OCI-LY1 (cell line): ENCODE measurements at regions not wholly inside any gene's neighbourhood (a gene's known extent, or its start where the extent isn't known, plus 50 kb on each side); places are given as distances from the start of the nearest gene placed in this dataset.
"Not testable (repeated sequence)": the region's sequence is repeated elsewhere in the genome, so short reads cannot be mapped to it uniquely, and the experiment has no call there.

Experiments
- H2AFZ ChIP-seq: fragments of 200-600 bp; sonication (generic), shearing (Covaris generic); 2 replicates; pipeline ENCODE4 v1.6.0; 2014; ENCODE audit warnings: antibody characterized with exemption, mild to moderate bottlenecking, low read length
- H3F3A ChIP-seq: fragments of 200-600 bp; sonication (generic), shearing (Covaris generic); 2 replicates; pipeline ENCODE4 v1.6.0; 2014; ENCODE audit warnings: mild to moderate bottlenecking, antibody characterized with exemption, low read length, moderate library complexity; ENCODE audit not compliant: insufficient read depth
- H3K27ac ChIP-seq: fragments of 200-600 bp; sonication (generic); 2 replicates; pipeline ENCODE4 v1.5.1; 2014; ENCODE audit warnings: low read length, mixed run types, mild to moderate bottlenecking, low read depth; ENCODE audit not compliant: poor library complexity, severe bottlenecking
- H3K27me3 ChIP-seq: fragments of 200-600 bp; sonication (generic); 2 replicates; pipeline ENCODE4 v1.6.0; 2014; ENCODE audit warnings: antibody characterized with exemption, mild to moderate bottlenecking, low read length, moderate library complexity; ENCODE audit not compliant: insufficient read depth
- H3K36me3 ChIP-seq: fragments of 200-600 bp; sonication (generic); 2 replicates; pipeline ENCODE4 v1.6.1; 2014; ENCODE audit warnings: mild to moderate bottlenecking, antibody characterized with exemption, low read length, moderate library complexity, mixed read lengths; ENCODE audit not compliant: insufficient read depth
- H3K4me1 ChIP-seq: fragments of 200-600 bp; sonication (generic); 2 replicates; pipeline ENCODE4 v1.5.1; 2014; ENCODE audit warnings: mild to moderate bottlenecking, low read length, moderate library complexity; ENCODE audit not compliant: insufficient read depth, severe bottlenecking
- H3K4me2 ChIP-seq: fragments of 200-600 bp; sonication (generic), shearing (Covaris generic); 2 replicates; pipeline ENCODE4 v1.6.1; 2014; ENCODE audit warnings: low read length
- H3K4me3 ChIP-seq: fragments of 200-600 bp; sonication (generic); 2 replicates; pipeline ENCODE4 v1.5.1; 2014; ENCODE audit warnings: low read length, low read depth, mild to moderate bottlenecking, mixed read lengths; ENCODE audit not compliant: poor library complexity, severe bottlenecking
- H3K79me2 ChIP-seq: fragments of 200-600 bp; shearing (Covaris generic); 2 replicates; pipeline ENCODE4 v1.6.1; 2016; ENCODE audit warnings: mixed run types, low read length, mixed read lengths; ENCODE audit not compliant: insufficient read depth
- H3K9ac ChIP-seq: fragments of 200-600 bp; sonication (generic), shearing (Covaris generic); 2 replicates; pipeline ENCODE4 v1.6.1; 2014; ENCODE audit warnings: mild to moderate bottlenecking, low read length, mixed read lengths
- H3K9me2 ChIP-seq: fragments of 200-600 bp; sonication (generic), shearing (Covaris generic); 2 replicates; pipeline ENCODE4 v1.6.1; 2014; ENCODE audit warnings: low read depth, mild to moderate bottlenecking, low read length, mixed read lengths
- H3K9me3 ChIP-seq: fragments of 200-600 bp; shearing (Covaris generic); 2 replicates; pipeline ENCODE4 v1.6.1; 2014; ENCODE audit warnings: low read length, mixed read lengths
- H4K20me1 ChIP-seq: fragments of 200-600 bp; sonication (generic), shearing (Covaris generic); 2 replicates; pipeline ENCODE4 v1.6.0; 2016; ENCODE audit warnings: mild to moderate bottlenecking, low read length; ENCODE audit not compliant: insufficient read depth
- EZH2 ChIP-seq: fragments of 200-600 bp; sonication (generic), shearing (Covaris generic); IDR thresholded peaks from 2 replicates; pipeline ENCODE4 v1.8.0; 2017; ENCODE audit warnings: borderline replicate concordance, mixed run types, mild to moderate bottlenecking, antibody characterized with exemption, low read length, moderate library complexity, mixed read lengths
- TF ChIP-seq, protein P1 (sequence below): fragments of 200-600 bp; sonication (generic), shearing (Covaris generic); IDR thresholded peaks from 2 replicates; pipeline ENCODE4 v1.5.1; 2017; ENCODE audit warnings: mild to moderate bottlenecking, antibody characterized with exemption, low read length, moderate library complexity, mixed read lengths

DNA sequence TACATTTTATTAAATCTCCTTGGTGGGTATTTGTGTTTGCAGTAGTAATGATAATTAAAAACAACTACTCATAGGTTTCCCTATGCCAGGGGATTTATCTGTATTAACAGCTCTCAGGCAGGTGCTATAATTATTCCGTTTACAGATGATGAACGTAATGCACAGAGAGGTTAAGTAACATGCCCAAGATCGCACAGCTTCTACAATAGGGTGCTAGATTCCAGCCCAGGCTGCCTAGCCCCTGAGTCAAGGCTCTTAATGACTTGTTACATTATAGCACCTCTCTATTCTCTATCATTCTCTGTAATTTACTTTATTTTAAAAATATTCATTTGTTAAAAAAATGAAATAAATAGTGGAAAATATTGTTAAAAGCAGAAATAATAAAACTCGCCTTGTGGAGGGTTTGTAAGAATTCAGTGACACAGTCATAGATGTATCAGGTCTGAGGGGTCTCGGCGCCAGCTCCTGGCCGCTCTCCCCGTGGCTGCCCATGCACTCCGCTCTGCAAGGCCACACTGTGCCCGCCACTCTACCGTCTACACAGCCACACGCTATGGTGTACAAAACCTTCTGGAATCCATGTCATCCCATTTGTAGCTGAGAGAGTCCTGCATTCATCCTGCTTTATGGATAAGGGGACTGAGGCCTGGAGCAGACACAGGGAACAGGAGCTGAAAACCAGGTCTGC lies 562.2 kb downstream of the MATN1 start:
- H4K20me1 ChIP-seq = no peaks in the 10 kb centered on the region
- H3K9me3 ChIP-seq = no peaks in the 10 kb centered on the region
- no peaks in the 10 kb centered on the region for H3K9me2 ChIP-seq
- TF ChIP-seq EZH2 = no peak
- TF ChIP-seq, protein P1, sequence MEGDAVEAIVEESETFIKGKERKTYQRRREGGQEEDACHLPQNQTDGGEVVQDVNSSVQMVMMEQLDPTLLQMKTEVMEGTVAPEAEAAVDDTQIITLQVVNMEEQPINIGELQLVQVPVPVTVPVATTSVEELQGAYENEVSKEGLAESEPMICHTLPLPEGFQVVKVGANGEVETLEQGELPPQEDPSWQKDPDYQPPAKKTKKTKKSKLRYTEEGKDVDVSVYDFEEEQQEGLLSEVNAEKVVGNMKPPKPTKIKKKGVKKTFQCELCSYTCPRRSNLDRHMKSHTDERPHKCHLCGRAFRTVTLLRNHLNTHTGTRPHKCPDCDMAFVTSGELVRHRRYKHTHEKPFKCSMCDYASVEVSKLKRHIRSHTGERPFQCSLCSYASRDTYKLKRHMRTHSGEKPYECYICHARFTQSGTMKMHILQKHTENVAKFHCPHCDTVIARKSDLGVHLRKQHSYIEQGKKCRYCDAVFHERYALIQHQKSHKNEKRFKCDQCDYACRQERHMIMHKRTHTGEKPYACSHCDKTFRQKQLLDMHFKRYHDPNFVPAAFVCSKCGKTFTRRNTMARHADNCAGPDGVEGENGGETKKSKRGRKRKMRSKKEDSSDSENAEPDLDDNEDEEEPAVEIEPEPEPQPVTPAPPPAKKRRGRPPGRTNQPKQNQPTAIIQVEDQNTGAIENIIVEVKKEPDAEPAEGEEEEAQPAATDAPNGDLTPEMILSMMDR = no peak
- H3K27me3 ChIP-seq = no peaks in the 10 kb centered on the region
- no peaks in the 10 kb centered on the region for H3K79me2 ChIP-seq
- no peaks in the 10 kb centered on the region for H3F3A ChIP-seq
- no peak overlapping the region for H3K4me3 ChIP-seq
- H2AFZ ChIP-seq = no peak overlapping the region
- H3K9ac ChIP-seq = no peak overlapping the region
- no peaks in the 10 kb centered on the region for H3K4me1 ChIP-seq
- H3K27ac ChIP-seq = no peak overlapping the region
- H3K36me3 ChIP-seq = no peaks in the 10 kb centered on the region
- H3K4me2 ChIP-seq = no peak overlapping the region

DNA sequence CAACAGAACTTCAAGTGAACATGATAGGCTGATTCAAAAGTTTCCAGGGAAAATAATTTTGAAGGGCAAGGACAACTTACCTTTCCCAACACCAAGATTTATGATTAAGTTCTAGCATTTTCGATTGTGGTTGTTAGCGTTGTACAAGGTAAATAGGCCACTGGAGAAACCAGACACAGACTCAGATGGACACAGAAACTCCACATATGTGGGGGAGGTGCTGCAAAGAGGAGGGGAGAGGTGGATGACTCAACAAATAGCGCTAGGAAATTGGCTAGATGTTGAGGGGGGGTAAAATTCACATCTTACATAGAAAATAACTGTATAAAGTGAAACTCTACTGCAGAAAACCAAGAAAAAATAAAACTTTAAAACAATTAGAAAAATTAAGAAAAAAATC lies 564.4 kb downstream of the MATN1 start:
- Histone ChIP-seq H3K27ac (no peak overlapping the region), H2AFZ (no peak overlapping the region), H3F3A (no peaks in the 10 kb centered on the region), H3K9me2 (no peaks in the 10 kb centered on the region), H3K9ac (no peak overlapping the region), H3K4me3 (no peak overlapping the region), H4K20me1 (no peaks in the 10 kb centered on the region), H3K9me3 (no peaks in the 10 kb centered on the region), H3K27me3 (no peaks in the 10 kb centered on the region), H3K36me3 (no peaks in the 10 kb centered on the region), H3K4me1 (no peaks in the 10 kb centered on the region), H3K79me2 (no peaks in the 10 kb centered on the region), H3K4me2 (no peak overlapping the region)
- TF ChIP-seq, protein P1 = no peak
- no peak for TF ChIP-seq EZH2

DNA sequence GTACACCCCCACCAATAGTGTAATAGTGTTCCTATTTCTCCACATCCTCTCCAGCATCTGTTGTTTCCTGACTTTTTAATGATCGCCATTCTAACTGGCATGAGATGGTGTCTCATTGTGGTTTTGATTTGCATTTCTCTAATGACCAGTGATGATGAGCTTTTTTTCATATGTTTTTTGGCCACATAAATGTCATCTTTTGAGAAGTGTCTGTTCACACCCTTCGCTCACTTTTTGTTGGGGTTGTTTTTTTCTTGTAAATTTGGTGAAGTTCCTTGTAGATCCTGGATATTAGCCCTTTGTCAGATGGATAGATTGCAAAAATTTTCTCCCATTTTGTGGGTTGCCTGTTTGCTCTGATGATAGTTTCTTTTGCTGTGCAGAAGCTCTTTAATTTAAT lies 567.7 kb downstream of the MATN1 start:
- H3K9me2 ChIP-seq, H2AFZ ChIP-seq, H3K4me1 ChIP-seq, H3F3A ChIP-seq, H3K27ac ChIP-seq, H3K9me3 ChIP-seq, H3K79me2 ChIP-seq, H3K4me3 ChIP-seq, H3K9ac ChIP-seq, H3K4me2 ChIP-seq, H3K36me3 ChIP-seq, H4K20me1 ChIP-seq, H3K27me3 ChIP-seq: not testable (repeated sequence)

DNA sequence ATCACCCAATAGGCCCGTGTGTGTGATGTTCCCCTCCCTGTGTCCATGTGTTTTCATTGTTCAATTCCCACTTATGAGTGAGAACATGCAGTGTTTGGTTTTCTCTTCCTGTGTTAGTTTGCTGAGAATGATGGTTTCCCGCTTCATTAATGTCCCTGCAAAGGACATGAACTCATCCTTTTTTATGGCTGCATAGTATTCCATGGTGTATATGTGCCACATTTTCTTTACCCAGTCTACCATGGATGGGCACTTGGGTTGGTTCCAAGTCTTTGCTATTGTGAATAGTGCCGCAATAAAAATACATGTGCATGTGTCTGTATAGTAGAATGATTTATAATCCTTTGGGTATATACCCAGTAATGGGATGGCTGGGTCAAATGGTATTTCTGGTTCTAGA lies 568.1 kb downstream of the MATN1 start:
- H3K4me3 ChIP-seq, H3K79me2 ChIP-seq, H4K20me1 ChIP-seq, H2AFZ ChIP-seq, H3F3A ChIP-seq, H3K9ac ChIP-seq, H3K9me3 ChIP-seq, H3K4me1 ChIP-seq, H3K27me3 ChIP-seq, H3K36me3 ChIP-seq, H3K4me2 ChIP-seq, H3K9me2 ChIP-seq, H3K27ac ChIP-seq: not testable (repeated sequence)
